Cardiac fibroblast (primary cell): ENCODE measurements at regions not wholly inside any gene's neighbourhood (a gene's known extent, or its start where the extent isn't known, plus 50 kb on each side); places are given as distances from the start of the nearest gene placed in this dataset.
"Not testable (repeated sequence)": the region's sequence is repeated elsewhere in the genome, so short reads cannot be mapped to it uniquely, and the experiment has no call there.

ENCODE experiments used
- DNase-seq, 2 donors: peaks; one replicate each; pipeline versions ENCODE4 v3.0.0 to v3.0.0-alpha.2; 2010; ENCODE audit warnings: low read depth in 2 of 2
- H3K4me3 ChIP-seq, 2 donors: replicated peaks in 1 of 2; 1 replicate in 1 of 2; 2 replicates in 1 of 2; pipeline ENCODE4 v1.5.1; 2011; ENCODE audit warnings: low read depth in 2 of 2, low read length in 2 of 2, mild to moderate bottlenecking in 2 of 2, moderate library complexity in 1 of 2
- CTCF ChIP-seq: IDR thresholded peaks from one replicate; pipeline ENCODE4 v1.5.1; 2011; ENCODE audit warnings: low read depth, mild to moderate bottlenecking, low read length, inconsistent platforms

- H3K4me3 ChIP-seq, result no peak overlapping the region
- no peak for DNase-seq
- TF ChIP-seq CTCF, result no peak
Observed at GRCh38 chr18:68176901-68177300, 538.0 kb downstream of the TMX3 start.

DNA sequence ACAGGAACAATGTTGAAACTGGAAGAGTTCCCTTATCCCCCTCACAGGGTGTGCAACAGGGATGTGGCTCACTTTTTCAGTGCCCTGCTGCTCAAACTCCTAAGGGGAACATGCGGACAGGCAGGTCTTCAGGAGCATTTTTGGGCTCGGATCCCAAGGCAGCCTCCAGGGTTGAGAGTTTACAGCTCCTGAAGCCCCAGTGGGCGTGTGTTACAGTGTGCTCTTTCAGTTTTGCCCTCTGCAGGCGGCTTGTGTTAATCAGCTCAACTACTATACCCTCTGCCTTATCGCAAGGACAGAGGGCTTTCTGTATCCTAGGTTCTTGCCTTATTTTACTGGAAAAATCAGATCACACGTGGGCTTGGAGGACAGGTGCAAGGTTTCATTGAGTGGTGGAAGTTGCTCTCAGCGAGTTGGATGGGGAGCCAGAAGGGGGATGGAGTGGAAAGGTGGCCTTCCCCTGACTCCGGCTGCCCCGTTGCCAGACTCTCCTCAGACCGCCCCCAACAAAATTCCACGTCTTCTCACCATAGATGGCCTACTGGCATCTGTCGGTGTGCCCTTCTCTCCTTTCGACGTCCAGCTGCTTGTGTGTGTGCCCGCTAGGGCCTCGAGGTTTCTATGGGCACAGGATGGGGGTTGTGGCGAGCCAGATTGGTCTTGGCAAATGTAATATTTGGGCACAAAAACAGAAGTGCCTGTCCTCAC lies 541.9 kb downstream of the TMX3 start:
- DNase-seq, result no peak
- no peak for TF ChIP-seq CTCF
- no peak overlapping the region for H3K4me3 ChIP-seq

DNA sequence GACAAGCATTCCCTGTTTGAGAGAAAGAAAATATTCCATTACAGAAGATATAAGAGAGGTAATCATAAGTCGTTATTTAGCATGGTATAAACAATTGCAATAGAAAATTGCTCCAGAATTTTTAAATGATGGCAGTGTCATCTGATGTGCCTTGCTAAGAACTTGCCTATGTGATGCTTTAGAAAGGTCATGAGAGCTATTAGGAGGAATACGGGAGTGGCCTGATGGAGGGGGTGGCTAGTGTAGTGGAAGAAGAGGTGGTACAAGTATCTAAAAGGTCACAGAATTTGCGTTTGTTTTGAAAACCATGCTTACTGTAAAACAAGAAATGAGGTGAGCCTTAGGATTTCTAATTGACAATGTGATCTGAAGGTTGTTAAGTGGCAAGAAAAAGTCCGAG lies 550.0 kb downstream of the TMX3 start:
- H3K4me3 ChIP-seq, result no peak overlapping the region
- TF ChIP-seq CTCF, result no peak
- DNase-seq, result no peak

GRCh38 chr18:68153821-68154220 lies 561.1 kb downstream of the TMX3 start:
- not testable (repeated sequence) for H3K4me3 ChIP-seq, DNase-seq

GRCh38 chr18:68152770-68153169 lies 562.1 kb downstream of the TMX3 start:
- TF ChIP-seq CTCF, result no peak
- no peak for DNase-seq
- no peak overlapping the region for H3K4me3 ChIP-seq

DNA sequence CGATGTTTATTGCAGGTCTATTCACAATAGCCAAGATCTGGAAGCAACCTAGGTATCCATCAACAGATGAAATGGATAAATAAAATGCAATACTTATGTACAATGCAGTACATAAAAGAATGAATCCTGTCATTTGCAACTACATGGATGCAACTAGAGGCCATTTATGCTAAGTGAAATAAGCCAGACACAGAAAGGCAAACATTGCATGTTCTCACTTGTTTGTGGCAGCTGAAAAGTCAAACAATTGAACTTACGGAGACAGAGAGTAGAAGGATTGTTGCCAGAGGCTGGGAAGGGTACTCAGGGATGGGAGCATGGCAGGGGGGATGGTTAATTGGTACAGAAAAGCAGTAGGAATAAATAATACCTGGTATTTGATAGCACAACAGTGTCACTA lies 563.9 kb downstream of the TMX3 start:
- TF ChIP-seq CTCF, result no peak
- H3K4me3 ChIP-seq, result no peak overlapping the region

GRCh38 chr18:68148863-68149262 lies 566.0 kb downstream of the TMX3 start:
- peak in 1 of 2 donors; percentile 3 for DNase-seq
- no peak for TF ChIP-seq CTCF

More for the DNA sequence above, 563.9 kb downstream of the TMX3 start:
- DNase-seq, result no peak

More at GRCh38 chr18:68148863-68149262, 566.0 kb downstream of the TMX3 start:
- H3K4me3 ChIP-seq, result no peak overlapping the region
